Jurkat, Clone E6-1 (cell line): ENCODE measurements at regions not wholly inside any gene's neighbourhood (a gene's known extent, or its start where the extent isn't known, plus 50 kb on each side); places are given as distances from the start of the nearest gene placed in this dataset.

Experiments used
- DNase-seq: peaks from one replicate; pipeline ENCODE4 v3.0.0-alpha.2; 2011; ENCODE audit warnings: low read depth, low spot score
- H3K4me3 ChIP-seq: 2 replicates; pipeline ENCODE4 v1.5.1; 2011; ENCODE audit warnings: mild to moderate bottlenecking, low read length, control low read depth, moderate library complexity

GRCh38 chr18:64620971-64621560 is 472.2 kb upstream of the LINC00305 start:
- H3K4me3 ChIP-seq, result no peak overlapping the region
- DNase-seq, result no peak

GRCh38 chr18:64618390-64618789 is 469.5 kb upstream of the LINC00305 start:
- no peak overlapping the region for H3K4me3 ChIP-seq

GRCh38 chr18:64615021-64615420 is 466.1 kb upstream of the LINC00305 start:
- H3K4me3 ChIP-seq, result no peak overlapping the region
- no peak for DNase-seq

More at GRCh38 chr18:64618390-64618789, 469.5 kb upstream of the LINC00305 start:
- no peak for DNase-seq

- no peak for DNase-seq
- no peak overlapping the region for H3K4me3 ChIP-seq
Observed at GRCh38 chr18:64614446-64614845, 465.6 kb upstream of the LINC00305 start.

GRCh38 chr18:64592246-64592645 is 443.4 kb upstream of the LINC00305 start:
- H3K4me3 ChIP-seq, result no peak overlapping the region
- no peak for DNase-seq

- DNase-seq, result no peak
- H3K4me3 ChIP-seq, result no peak overlapping the region
Observed at GRCh38 chr18:64589000-64589399, 440.1 kb upstream of the LINC00305 start.

- H3K4me3 ChIP-seq, result no peak overlapping the region
- no peak for DNase-seq
Observed at GRCh38 chr18:64566456-64566855, 417.6 kb upstream of the LINC00305 start.

GRCh38 chr18:64562651-64563050 is 413.8 kb upstream of the LINC00305 start:
- no peak for DNase-seq

GRCh38 chr18:64546451-64546850 is 397.6 kb upstream of the LINC00305 start:
- H3K4me3 ChIP-seq, result no peak overlapping the region
- no peak for DNase-seq

More at GRCh38 chr18:64562651-64563050, 413.8 kb upstream of the LINC00305 start:
- no peak overlapping the region for H3K4me3 ChIP-seq

GRCh38 chr18:64539847-64540246 is 391.0 kb upstream of the LINC00305 start:
- no peak for DNase-seq
- H3K4me3 ChIP-seq, result no peak overlapping the region

GRCh38 chr18:64528646-64529045 is 379.8 kb upstream of the LINC00305 start:
- H3K4me3 ChIP-seq, result no peak overlapping the region
- no peak for DNase-seq

GRCh38 chr18:64519201-64519600 is 370.3 kb upstream of the LINC00305 start:
- H3K4me3 ChIP-seq, result no peak overlapping the region
- no peak for DNase-seq

GRCh38 chr18:64518191-64518590 is 369.3 kb upstream of the LINC00305 start:
- no peak overlapping the region for H3K4me3 ChIP-seq
- DNase-seq, result no peak

- no peak for DNase-seq
Observed at GRCh38 chr18:64513401-64513800, 364.5 kb upstream of the LINC00305 start.

GRCh38 chr18:64490207-64490606 is 341.3 kb upstream of the LINC00305 start:
- DNase-seq, result no peak

More at GRCh38 chr18:64513401-64513800, 364.5 kb upstream of the LINC00305 start:
- no peak overlapping the region for H3K4me3 ChIP-seq

GRCh38 chr18:64488698-64489097 is 339.8 kb upstream of the LINC00305 start:
- no peak for DNase-seq
- no peak overlapping the region for H3K4me3 ChIP-seq

More at GRCh38 chr18:64490207-64490606, 341.3 kb upstream of the LINC00305 start:
- H3K4me3 ChIP-seq, result no peak overlapping the region

- no peak for DNase-seq
- no peak overlapping the region for H3K4me3 ChIP-seq
Observed at GRCh38 chr18:64474773-64475172, 325.9 kb upstream of the LINC00305 start.

GRCh38 chr18:64474255-64474654 is 325.4 kb upstream of the LINC00305 start:
- H3K4me3 ChIP-seq, result no peak overlapping the region
- no peak for DNase-seq

- no peak for DNase-seq
- no peak overlapping the region for H3K4me3 ChIP-seq
Observed at GRCh38 chr18:64449434-64449833, 300.5 kb upstream of the LINC00305 start.

- DNase-seq, result no peak
- H3K4me3 ChIP-seq, result no peak overlapping the region
Observed at GRCh38 chr18:64444819-64445218, 295.9 kb upstream of the LINC00305 start.

- DNase-seq, result no peak
- H3K4me3 ChIP-seq, result no peak overlapping the region
Observed at GRCh38 chr18:64438178-64438577, 289.3 kb upstream of the LINC00305 start.
